ENCODE measurements at regions not wholly inside any gene's neighbourhood (a gene's known extent, or its start where the extent isn't known, plus 50 kb on each side); places are given as distances from the start of the nearest gene placed in this dataset.

DNA sequence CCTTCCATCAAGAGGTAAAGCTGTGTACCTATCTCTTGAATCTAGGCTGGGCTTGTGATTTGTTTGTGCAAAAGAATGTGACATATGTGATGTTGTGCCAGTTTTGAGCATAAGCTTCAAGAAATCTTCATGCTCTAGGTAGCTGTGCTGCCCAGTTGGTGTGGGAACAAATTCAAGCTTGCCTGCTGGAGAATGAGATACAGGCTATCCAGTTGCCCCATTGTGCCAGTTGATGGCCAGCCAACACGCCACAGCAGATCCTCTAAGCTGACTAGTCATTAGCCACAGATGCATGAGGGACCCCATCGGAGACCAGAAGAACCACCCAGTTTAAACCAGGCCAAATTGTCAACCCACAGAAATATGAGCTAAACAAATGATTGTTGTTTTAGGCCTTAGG is 180.5 kb upstream of the MPHOSPH6 start:
- DNase-seq: no peak

DNA sequence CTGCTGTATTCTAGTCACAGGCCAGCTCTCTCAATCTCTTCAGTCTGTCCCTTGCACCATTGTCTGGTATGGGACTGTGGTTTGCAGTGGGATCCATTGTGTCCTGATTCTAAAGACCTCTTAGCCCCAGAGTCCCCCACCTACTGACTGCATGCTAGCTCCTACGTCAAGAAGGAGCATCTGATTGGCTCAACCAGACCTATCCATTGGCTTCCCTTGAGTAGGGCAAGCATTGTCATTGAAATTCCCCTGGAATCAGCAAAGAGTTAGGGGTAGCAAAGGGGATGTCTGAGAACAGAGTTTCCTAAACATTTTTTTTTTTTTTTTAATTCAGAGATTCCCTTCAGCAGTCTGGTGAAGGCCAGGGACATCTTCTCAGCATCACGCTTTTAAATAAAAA is 175.3 kb upstream of the MPHOSPH6 start:
- no peak for DNase-seq

GRCh38 chr16:82344157-82344556 is 174.1 kb upstream of the MPHOSPH6 start:
- DNase-seq: no peak

GRCh38 chr16:82341146-82341669 is 171.2 kb upstream of the MPHOSPH6 start:
- no peak for DNase-seq

- no peak for DNase-seq
These were observed 170.5 kb upstream of the MPHOSPH6 start for GRCh38 chr16:82340531-82340930.

DNA sequence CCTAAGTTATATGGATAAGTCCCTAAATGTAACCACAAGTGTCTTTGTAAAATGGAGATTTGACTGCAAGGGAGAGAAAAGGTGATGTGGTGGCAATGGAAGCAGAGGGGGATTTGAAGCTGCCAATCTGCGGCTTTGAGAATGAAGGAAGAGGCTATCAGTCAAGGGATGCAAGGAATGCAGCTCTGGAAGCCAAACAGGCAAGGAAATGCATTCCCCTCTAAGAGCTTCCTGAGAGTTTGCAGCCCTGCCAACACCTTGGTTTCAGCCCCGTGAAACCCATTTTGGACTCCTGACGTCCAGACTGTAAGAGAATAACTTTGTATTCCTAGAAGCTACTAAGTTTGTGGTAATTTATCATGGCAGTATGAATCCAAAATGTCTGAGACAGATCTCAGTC is 167.3 kb upstream of the MPHOSPH6 start:
- no peak for DNase-seq

- no peak for DNase-seq
These were observed 162.1 kb upstream of the MPHOSPH6 start for GRCh38 chr16:82331974-82332750.

DNA sequence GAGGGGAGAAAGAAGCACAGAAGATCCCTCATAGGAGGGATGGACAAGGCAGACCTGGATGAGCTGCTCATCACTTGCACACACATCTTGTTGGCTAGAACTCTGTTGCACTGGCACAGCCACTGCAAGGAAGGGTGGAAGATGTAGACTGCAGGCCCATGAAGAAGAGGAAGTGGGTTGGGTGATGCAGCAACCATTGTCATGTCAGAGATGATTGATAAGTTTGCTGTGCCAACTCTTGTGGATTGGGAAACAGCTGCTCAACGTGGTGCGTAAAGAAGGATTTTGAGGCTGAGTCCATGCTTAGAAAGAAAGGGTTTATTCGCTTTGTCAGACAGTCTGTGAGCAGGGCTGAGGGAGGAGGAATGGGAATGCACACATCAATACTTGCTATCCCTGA is 161.4 kb upstream of the MPHOSPH6 start:
- no peak for DNase-seq

- DNase-seq: no peak
These were observed 159.6 kb upstream of the MPHOSPH6 start for GRCh38 chr16:82329504-82330192.

DNA sequence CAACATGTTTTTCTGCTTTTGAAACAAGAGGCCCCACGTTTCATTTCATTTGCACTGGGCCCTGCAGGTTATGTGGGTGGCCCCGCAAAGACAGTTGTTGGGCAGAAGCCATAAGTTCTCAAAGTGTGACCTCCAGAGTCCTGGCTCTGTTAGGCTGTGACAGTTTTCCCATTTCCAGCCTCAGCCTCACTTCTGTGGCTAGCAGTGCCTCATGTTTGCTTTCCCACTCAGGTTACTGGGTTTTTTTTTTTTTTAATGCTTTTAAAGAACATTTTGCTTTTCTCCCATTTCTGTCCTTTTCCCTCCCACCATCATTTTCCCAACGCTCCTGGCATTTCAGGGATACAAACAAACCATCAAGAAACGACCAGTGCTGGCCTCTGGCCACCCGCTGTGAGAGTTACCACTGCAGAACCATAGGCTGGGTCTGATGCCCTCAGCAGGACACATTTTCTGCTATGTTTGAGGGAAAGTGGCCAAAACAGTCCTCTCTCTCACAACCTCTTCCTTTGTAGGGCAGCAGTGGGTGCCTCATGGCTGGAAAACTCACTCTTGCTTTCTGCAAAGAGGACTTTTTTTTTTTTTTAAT is 159.0 kb upstream of the MPHOSPH6 start:
- DNase-seq: no peak

- DNase-seq: no peak
These were observed 153.1 kb upstream of the MPHOSPH6 start for GRCh38 chr16:82323171-82323570.

DNA sequence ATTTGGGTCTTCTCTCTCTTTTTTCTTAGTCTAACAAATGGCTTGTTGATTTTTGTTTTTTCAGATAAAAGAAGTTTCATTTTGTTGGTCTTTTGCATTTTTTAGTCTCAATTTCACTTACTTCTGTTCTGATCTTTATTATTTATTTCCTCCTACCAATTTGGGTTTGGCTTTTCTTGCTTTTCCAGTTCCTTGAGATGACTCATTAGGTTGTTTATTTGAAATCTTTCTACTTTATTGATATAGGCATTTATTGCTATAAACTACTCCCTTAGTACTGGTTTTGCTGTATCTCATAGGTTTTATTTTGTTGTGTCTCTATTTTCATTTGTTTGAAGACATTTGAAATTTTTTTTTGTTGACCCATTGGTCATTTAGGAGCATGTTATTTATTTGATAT is 152.2 kb upstream of the MPHOSPH6 start:
- no peak for DNase-seq

DNA sequence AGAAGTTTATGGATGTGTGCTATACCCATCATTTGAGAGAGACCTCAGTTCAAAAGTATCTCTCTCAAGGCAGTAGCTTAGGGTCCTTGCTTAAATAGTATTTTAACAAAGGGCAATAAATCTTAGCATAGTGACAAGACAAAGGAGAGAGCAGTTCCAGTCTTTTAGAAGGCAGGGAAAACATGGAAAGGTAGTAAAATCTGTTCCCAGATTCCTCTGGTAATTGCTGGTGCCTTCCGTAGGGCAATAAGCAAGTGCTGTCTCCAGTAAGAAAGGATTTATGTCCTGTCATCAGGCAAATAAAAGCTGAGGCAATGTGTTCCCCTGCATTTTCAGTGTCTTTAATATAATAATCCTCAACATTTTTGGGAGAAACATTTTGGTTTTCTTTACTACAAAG is 149.0 kb upstream of the MPHOSPH6 start:
- no peak for DNase-seq

DNA sequence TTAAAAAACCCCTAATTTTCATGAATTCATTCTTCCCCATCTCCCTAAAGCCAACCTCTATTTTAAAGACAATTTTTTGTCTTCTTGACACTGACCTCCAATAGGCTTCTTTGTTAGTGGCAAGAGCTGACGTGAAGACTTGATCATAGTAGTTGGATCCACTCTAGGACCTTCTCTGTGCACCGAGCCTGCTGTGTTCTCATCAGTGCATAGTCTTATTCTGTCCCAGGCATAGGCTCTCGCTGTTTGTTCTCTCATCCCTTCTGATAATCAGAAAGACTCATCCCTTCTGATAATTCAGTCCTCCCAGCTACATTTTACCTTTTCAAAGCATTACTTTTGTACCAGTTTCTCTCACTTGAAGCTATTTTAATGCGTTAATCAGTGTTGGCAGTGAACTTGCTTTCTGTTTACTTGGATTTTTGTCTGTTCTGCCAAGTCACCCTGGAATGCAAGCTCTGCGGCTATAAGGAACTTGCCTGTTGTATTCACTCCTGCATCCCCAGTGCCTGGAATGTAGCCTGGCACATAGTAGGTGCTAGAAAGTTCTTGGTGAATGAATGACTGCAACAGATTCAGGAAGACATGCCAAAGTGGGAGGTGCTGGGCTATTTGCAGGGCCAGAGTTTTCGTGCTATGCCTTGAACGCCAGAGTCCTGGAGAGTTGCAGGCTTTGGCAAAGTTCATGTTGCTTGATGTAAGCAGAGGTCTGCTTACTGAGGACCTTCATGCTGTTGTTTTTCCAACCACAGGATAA is 147.6 kb upstream of the MPHOSPH6 start:
- DNase-seq: no peak

DNA sequence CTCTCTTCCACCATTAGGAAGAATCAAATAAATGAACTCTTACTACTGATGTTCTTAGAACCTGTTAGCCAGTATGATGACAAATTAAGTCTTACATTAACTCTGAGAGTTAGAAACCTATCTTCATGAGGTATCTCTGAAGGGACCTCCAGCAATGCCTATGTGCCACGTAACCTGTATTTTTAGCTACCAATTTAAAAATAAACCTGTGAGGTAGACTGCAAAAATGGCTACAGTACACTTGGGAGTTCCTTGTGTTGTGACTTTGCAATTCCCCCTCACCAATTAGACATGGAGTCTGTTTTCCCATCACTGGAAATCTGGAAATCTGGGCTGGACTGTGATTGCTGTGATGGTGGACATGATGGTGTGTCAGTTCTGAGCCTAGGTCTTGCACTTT is 143.7 kb upstream of the MPHOSPH6 start:
- no peak for DNase-seq

- no peak for DNase-seq
These were observed 141.5 kb upstream of the MPHOSPH6 start for GRCh38 chr16:82311528-82311927.

GRCh38 chr16:82302042-82302727 is 132.2 kb upstream of the MPHOSPH6 start:
- no peak for DNase-seq

- no peak for DNase-seq
These were observed 131.2 kb upstream of the MPHOSPH6 start for GRCh38 chr16:82301146-82301755.

DNA sequence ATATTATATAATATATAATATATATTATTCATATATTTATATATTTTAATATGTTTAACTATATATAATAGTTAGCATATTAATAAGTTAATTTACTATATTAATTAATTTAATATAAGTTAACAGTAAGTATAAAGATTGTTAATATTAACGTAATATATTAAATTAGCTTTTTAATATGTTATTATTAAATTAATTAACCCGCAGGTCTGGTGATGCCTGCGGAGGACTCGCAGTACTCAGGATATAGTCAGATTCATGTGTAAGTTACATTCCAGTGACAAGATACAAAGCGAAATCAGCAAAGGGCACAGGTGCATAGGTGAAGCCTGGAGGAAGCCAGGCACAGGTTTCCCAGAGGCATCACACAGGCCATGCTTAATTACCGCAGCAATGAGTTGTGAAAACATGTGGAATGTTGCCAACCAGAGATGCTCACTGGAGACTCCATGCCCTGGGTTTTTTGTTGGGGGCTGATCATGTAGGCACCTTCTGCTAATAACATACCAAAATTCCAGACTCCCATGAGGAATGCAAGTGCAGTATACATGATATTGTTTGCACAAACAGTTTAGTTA is 130.4 kb upstream of the MPHOSPH6 start:
- no peak for DNase-seq

DNA sequence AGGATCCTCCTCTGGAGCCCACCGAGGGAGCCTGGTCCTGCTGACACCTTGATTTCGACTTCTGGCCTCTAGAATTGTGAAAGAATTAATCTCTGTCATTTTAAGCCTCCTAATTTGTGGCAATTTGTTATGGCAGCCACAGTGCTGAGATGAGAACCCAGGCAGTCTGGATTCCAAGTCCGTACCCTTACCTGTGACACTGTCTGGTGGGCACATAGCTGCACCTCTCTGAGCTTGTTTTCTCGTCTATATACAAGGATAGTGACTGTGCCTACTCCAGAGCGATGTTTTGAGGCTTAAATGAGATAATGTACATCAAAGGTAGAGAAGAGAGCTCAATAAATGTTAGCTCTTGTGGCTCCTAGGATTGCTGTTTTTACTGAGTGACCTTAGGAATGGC is 128.4 kb upstream of the MPHOSPH6 start:
- DNase-seq: no peak

GRCh38 chr16:82295290-82296201 is 125.5 kb upstream of the MPHOSPH6 start:
- DNase-seq: no peak

Data from NK-92 treated with Interleukin-12 subunit alpha and Interleukin-12 subunit beta, amount 100 ng/mL, for 24 hours (cell line).